Psoas muscle (tissue), 7 donors: ENCODE measurements at regions not wholly inside any gene's neighbourhood (a gene's known extent, or its start where the extent isn't known, plus 50 kb on each side); places are given as distances from the start of the nearest gene placed in this dataset.

Experiments used
- ATAC-seq, 4 donors: fragments of 200-7000 bp; cut with Tn5 transposase; one replicate each; pipeline ENCODE4 v1.9.1; 2020; ENCODE audit warnings: moderate library complexity in 3 of 4, mild to moderate bottlenecking in 2 of 4
- DNase-seq, 2 donors: peaks; one replicate each; pipeline ENCODE4 v3.0.0-alpha.2; 2020
- H3K27ac ChIP-seq: fragments of 200-600 bp; one replicate; pipeline ENCODE4 v1.8.0; 2022
- H3K27me3 ChIP-seq, 3 donors: fragments of 200-600 bp in 1 of 3; one replicate each; pipeline versions ENCODE4 v1.6.1 to v1.8.0; 2013 to 2022; ENCODE audit warnings: low read length in 2 of 3, mild to moderate bottlenecking in 2 of 3, moderate library complexity in 1 of 3; ENCODE audit not compliant: insufficient read depth in 3 of 3
- H3K36me3 ChIP-seq, 2 donors: fragments of 200-600 bp in 1 of 2; one replicate each; pipeline versions ENCODE4 v1.6.1 to v1.8.0; 2013 to 2022; ENCODE audit warnings: low read depth in 1 of 2, mild to moderate bottlenecking in 1 of 2, moderate library complexity in 1 of 2; ENCODE audit not compliant: insufficient read depth in 1 of 2
- H3K4me1 ChIP-seq: fragments of 200-600 bp; one replicate; pipeline ENCODE4 v1.8.0; 2022
- H3K4me3 ChIP-seq: fragments of 200-600 bp; one replicate; pipeline ENCODE4 v1.8.0; 2022; ENCODE audit warnings: mild to moderate bottlenecking
- H3K9me3 ChIP-seq: fragments of 200-600 bp; one replicate; pipeline ENCODE4 v1.8.0; 2022
- CTCF ChIP-seq: fragments of 200-600 bp; IDR thresholded peaks from one replicate; pipeline ENCODE4 v1.8.0; 2022; ENCODE audit warnings: antibody characterized with exemption
- WGBS, 3 donors: extraction: QIAGEN DNeasy Blood & Tissue Kit; methylation state at CpG; one replicate each; pipeline versions ENCODE4 v1.1.6 to v1.1.7; 2013; 5-methylcytosine and 5-hydroxymethylcytosine counted together
- intact Hi-C, 2 donors: fragments of 100-400 bp; cut with DNase I; formaldehyde crosslinking; loops; one replicate each; pipeline versions ENCODE4 v1.11.0 to v1.14.2; 2022
- donor health status: healthy with polysubstance abuse.
- donor health status: DM: no; HTN: no; CAD: no; lungs with moderate emphysema.
- donor health status: Bipolar disorder and iron deficiency.
- donor health status: healthy.
- donor health status: DM: yes; HTN: yes; CAD: no.
- donor health status: DM: no; HTN: no; CAD: no.
- donor health status: DM: yes; HTN: yes; CAD: no.

GRCh38 chr6:121573481-121573880 is 138.0 kb downstream of the GJA1 start:
- intact Hi-C loops: no loop called here
- Histone ChIP-seq H3K36me3 (no peaks in the 10 kb centered on the region), H3K4me3 (no peak overlapping the region), H3K9me3 (no peaks in the 10 kb centered on the region), H3K27ac (no peak overlapping the region), H3K27me3 (no peaks in the 10 kb centered on the region), H3K4me1 (no peaks in the 10 kb centered on the region)
- TF ChIP-seq CTCF: no peak
- no peak for DNase-seq
- no peak for ATAC-seq

GRCh38 chr6:121578216-121578615 is 142.8 kb downstream of the GJA1 start:
- DNase-seq (no peak), ATAC-seq (no peak)
- H3K4me1 ChIP-seq: no peaks in the 10 kb centered on the region
- H3K4me3 ChIP-seq: no peak overlapping the region
- no peaks in the 10 kb centered on the region for H3K9me3 ChIP-seq
- TF ChIP-seq CTCF: no peak
- H3K27ac ChIP-seq: no peak overlapping the region
- no peaks in the 10 kb centered on the region for H3K27me3 ChIP-seq
- no peaks in the 10 kb centered on the region for H3K36me3 ChIP-seq
- intact Hi-C loops: no loop called here

- no peak overlapping the region for H3K27ac ChIP-seq
- H3K9me3 ChIP-seq: no peaks in the 10 kb centered on the region
- 96 to 100% (median 97%) methylated on average over 1 of the region's 1 CpG for whole genome bisulfite sequencing, 3 donors
- intact Hi-C loops: no loop called here
- H3K4me3 ChIP-seq: no peak overlapping the region
- DNase-seq (no peak), ATAC-seq (no peak)
- TF ChIP-seq CTCF: no peak
- peaks cover 6% of the 10 kb centered on the region for H3K4me1 ChIP-seq
- no peaks in the 10 kb centered on the region for H3K27me3 ChIP-seq
- H3K36me3 ChIP-seq: no peaks in the 10 kb centered on the region
Observed at GRCh38 chr6:121579478-121579877, 144.0 kb downstream of the GJA1 start.

- H3K9me3 ChIP-seq: no peaks in the 10 kb centered on the region
- no peak overlapping the region for H3K27ac ChIP-seq
- peaks cover 6% of the 10 kb centered on the region for H3K4me1 ChIP-seq
- no peaks in the 10 kb centered on the region for H3K36me3 ChIP-seq
- DNase-seq: no peak
- no peak overlapping the region for H3K4me3 ChIP-seq
- intact Hi-C loops: loop anchor here in 1 of 2 donors (10.0 kb wide), 1 partner anchor 233 kb away; no protein-coding TSS in a partner anchor
- no peaks in the 10 kb centered on the region for H3K27me3 ChIP-seq
- ATAC-seq: no peak
- TF ChIP-seq CTCF: no peak
- 78 to 86% (median 81%) methylated on average over 2 of the region's 2 CpGs for WGBS, 3 donors
Observed at GRCh38 chr6:121581327-121581726, 145.9 kb downstream of the GJA1 start.

GRCh38 chr6:121582262-121582661 is 146.8 kb downstream of the GJA1 start:
- WGBS, 3 donors: 81 to 87% (median 84%) methylated on average over 3 of the region's 3 CpGs
- Histone ChIP-seq H3K4me3 (no peak overlapping the region), H3K4me1 (peaks cover 6% of the 10 kb centered on the region), H3K9me3 (no peaks in the 10 kb centered on the region), H3K36me3 (no peaks in the 10 kb centered on the region), H3K27ac (no peak overlapping the region), H3K27me3 (no peaks in the 10 kb centered on the region)
- intact Hi-C loops: loop anchor here in 1 of 2 donors (10.0 kb wide), 1 partner anchor 233 kb away; no protein-coding TSS in a partner anchor
- DNase-seq (no peak), ATAC-seq (no peak)
- TF ChIP-seq CTCF: no peak
